HG02884 (cell line): ENCODE measurements at regions not wholly inside any gene's neighbourhood (a gene's known extent, or its start where the extent isn't known, plus 50 kb on each side); places are given as distances from the start of the nearest gene placed in this dataset.

Source experiments
- ATAC-seq: cut with Tn5 transposase; IDR thresholded peaks from one replicate; pipeline ENCODE4 v1.9.1; 2021; ENCODE audit warnings: mild to moderate bottlenecking, moderate library complexity; ENCODE audit not compliant: unreplicated experiment

DNA sequence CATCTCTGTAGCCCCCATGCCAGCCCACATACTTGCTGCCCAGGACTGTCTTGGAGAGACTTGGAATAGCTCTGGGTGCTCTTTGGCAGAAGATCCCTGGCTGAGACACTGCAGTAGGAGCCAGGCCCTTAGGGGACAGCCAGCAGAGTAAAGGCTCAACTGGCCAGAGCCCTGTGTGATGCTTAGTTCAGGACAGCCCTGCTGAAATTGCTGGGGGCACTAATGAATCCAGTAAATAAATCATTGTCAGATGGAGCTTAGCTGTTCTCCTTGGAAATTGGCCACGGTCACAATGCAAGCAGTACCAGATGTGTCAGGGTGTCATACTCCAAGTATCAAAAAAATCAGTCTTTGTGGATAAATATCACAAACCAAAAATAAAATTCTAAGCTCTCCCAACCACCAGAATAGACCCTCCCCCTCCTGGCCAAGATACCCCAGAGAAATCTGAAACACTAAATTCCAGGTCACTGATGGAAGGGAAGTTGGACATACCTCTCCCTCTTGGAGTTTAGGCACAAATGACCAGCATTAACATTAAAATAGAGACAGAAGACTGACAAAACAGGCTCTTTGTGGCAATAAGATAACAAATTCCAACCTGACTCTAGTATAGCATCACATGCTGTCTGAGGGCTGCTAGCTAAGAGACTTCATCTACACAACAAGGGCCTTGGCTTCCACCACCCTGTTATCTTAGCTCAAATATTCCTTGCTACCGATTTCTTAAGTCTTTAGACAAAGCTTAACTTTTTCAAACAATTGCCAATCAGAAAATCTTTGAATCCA, 83.2 kb upstream of the DNAH14 start:
- ATAC-seq, result no peak

DNA sequence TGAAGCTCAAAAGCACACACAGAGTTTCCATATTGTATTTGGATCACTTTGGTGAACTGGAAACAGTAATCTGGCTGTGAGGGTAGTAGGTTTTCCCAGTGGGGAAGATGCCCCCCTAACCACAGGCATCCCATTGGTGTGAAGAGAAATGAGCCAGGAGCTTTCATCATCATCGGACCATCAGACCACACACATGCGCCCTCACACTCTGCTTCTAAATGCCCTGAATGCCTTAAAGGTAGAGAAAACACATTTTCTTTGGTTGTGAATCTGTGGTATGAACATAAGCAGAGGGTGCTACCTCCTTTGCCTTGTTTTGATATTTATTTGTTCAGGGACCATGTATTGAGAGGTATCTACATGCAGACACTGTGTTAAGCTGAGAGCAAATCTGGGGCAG, 79.0 kb upstream of the DNAH14 start:
- no peak for ATAC-seq

DNA sequence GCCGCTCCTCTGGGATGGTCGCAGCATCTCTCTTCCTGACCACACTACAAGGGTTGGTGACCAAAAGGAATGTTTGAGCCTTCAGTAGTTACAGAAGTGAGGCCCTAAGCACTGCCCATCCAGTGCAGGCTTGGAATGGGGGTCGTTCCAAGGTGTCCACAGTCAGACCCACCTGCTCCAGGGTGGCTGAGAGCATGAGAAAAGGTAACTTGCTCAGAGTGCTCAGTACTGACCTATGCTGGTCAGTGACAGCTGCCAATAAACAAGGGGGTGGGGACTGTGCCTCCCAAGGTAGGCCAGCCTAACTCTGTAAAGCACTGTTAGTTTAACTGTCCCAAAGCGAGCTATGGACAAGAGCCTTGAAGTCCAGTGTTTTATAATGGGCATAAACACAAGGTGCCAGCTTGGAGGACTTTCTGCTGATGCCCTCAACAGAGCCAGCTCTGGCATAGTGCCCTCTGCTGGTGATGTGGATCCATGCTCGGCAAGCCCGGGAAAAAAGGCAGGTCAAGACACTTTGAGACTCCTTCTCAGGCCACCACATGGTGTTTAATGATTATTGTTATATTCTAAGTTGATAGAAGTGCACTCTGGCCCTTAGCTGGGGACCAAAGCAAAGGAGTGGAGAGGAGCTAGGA, 78.1 kb upstream of the DNAH14 start:
- peak; percentile 64 for ATAC-seq

DNA sequence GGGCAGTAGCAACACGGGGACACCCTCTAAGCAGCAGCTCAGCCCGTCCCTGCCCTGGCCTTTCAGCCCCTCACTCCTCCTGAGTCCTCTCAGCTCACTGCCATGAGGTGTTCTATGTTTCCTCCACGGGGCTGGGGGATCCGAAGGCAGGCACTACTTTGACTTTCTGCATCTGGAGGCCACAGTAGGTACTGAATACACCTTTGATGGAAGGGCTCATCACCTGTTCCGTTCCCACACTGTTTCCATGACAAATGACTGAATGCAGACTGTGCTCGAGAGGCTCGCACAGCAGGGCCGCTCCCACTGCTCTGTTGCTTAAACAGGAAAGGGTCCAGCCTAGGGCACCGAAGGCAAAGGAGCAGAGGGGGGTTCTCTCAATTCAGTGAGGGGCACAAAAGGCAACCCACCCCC, 77.6 kb upstream of the DNAH14 start:
- ATAC-seq, result no peak

DNA sequence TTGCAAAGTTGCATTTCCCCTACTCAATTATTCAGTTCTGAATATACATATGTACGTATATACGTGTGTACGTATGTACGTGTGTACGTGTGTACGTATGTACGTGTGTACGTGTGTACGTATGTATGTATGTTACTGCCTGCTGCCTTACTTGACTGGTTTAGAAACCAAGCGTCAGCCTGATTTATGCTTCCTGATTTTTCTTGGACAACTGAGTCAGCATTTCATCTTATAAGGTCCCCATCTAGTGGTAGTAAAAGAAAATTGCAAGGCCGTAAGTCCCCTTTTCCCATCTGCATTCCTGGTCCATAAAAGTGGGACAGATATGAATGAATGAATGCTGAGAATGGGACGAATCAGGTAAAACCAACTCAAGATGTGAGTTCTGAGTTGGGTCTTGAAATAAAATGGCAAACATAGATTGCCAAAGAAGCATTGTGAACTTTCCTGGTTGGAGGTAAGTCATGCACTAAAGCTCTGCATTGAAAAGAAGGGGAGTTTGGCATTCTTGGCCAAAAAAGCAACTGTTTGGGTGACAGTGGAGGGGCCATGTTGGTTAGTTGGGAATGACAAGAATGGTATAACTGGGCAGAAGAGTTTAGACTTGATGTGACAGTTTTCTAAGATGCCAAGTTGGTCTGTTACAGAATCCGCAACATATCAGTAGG, 76.4 kb upstream of the DNAH14 start:
- ATAC-seq, result no peak

DNA sequence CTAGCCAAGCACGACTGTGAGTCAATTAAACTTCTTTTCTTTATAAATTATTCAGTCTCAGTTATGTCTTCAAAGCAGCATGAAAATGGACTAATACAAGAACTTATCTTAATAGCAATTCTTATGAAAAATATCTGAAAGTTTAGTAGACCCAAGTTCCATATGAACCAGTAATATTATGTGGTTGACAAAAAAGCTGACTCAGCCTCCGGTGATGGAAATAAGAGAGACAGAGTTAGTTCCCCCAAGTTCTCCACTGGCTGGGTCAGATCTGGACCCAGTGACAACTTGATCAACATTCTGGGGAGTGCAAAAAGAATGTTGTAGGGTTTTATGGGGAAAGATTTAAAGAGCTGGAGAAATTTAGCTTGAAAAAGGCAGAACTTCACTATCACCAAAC, 72.5 kb upstream of the DNAH14 start:
- ATAC-seq, result no peak

DNA sequence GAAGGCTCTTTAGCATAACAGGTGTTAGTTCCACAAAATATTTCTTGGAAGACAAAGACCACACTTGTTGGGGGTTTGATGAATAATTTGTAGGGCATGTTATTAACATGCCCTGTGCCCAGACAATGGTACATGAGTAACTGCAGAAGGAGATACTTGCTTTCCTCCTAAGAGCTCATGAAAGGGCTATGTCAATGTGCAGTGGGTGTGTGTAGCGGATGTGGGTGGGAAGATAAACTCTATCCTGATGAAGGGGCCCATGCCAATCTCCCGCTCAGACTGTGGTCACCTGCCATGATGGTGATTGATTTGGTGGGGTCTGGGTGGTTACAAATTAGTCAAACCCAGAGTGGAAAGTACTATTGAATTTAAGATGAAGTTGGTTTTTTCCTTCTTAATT, 69.8 kb upstream of the DNAH14 start:
- no peak for ATAC-seq

DNA sequence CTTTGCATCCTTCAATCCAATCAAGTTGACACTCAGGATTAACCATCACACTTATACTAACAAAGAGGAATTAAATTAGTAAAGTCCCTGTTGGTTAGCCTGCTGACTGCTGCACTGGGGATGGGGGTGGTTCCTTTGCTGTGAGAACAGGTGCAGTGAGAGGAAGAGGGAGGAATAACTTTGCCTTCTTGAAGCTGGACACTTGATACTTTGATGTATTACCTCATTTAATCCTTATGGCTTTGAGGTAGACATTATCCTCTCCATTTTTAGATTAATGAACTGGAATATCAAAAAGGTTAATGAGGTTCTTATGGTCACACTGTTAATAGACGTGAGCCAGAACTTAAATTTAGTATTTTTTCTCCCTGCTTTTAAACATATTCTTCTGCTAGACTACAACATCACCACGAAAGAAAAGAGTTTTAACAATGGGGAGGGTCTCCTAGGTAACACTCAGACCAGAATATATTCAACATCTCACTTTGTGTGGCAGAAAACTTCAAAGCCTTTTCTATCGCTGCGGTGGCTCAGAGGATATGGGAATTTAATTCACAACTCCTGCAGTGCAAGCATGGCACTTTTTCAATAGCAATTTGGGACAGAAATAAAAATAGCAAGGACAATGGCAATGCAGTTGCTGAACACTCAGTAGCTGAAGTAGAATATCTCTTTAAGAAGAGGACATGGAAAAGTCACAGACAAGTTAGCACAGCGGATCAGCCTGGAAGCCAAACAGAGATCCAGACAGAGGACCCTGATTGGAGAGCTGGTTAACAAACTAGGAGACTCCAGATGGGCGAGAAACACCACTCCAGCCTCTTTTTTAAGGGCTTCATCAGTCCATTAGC, 68.8 kb upstream of the DNAH14 start:
- ATAC-seq, result no peak

DNA sequence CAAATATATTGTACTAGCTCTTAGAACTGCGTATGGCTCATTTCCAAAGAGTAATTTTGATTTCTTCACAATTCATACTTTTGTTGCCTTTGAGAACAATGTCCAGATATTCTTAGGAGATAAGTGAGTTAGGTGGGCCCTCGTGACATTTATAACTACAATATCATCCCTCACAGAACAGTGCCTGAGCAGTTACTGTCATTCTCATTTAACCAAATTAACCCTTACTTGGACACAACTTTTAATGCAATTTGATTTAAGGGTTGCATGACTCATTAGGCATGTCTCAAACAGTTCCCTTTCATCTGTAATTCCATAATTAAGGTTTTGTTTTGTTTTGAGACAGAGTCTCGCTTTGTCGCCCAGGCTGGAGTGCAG, 68.1 kb upstream of the DNAH14 start:
- no peak for ATAC-seq

DNA sequence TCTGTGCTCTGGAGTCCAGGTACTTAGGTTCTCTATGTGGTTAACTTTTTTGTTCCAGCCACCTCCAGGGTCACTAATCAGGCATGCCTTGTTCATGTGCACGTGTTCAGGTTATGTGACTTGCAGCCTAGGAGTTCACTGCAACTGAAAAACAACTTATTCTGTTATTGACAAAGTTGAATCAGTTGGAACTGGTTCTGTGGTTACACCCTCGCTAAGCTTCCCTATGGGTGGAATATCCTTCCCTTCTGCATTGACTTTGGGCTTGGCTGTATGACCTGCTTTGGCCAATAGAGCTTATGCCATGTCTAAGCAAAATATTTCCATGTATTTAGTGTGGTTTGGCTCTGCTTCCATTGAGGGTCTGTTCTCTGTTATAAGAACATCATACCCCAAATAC, 66.0 kb upstream of the DNAH14 start:
- ATAC-seq, result no peak

DNA sequence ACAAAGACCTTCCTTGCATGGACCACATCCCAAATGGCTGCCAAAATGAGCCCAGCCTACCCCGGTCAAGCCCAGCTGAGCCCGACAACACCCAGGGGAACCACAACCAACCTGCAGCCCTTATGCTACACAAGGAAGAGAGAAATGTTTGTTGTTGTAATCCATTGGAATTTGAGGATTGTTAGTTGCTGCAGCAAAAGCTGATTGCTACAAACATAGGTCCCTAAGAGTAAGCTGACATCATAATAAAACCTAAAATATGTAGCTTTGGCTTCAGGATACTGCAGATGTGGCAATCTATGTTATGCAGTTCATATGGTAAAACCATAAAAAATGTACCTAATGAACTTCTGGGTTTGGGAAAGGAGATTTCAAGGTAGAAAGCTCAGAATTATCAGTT, 65.5 kb upstream of the DNAH14 start:
- ATAC-seq, result no peak

DNA sequence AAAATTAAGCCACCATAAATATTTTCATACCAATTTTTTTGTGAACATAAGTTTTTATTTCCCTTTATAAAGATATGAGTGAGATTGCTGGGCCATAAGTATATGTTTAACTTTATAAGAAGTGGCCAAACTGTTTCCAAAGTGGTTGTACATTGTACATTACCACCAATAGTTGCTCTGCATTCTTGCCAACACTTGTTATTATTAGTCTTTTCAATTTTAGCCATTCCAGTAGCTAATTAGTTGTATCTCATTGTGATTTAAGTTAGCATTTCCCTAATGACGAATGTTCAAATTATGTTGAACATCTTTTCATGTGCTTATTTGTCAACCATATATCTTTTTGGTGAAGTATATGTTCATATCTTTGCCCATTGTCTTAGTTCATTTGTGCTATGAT, 64.0 kb upstream of the DNAH14 start:
- no peak for ATAC-seq

DNA sequence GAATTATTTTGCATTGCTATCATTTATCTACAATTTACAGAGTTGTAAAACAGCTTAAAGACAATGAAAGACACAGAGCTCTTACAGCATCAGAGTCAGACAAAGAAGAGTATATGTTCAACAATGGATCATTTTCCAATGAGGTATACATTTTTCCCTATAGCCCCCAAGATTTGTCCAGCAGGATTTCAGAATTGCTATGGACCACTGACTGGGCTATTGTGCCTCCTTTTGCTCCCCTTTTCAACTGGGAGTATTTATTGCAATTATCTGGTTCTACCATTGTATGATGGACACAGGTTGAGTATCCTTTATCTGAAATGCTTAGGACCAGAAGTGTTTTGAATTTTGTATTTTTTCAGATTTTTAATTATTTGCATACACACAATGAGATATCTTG, 62.5 kb upstream of the DNAH14 start:
- ATAC-seq, result no peak

DNA sequence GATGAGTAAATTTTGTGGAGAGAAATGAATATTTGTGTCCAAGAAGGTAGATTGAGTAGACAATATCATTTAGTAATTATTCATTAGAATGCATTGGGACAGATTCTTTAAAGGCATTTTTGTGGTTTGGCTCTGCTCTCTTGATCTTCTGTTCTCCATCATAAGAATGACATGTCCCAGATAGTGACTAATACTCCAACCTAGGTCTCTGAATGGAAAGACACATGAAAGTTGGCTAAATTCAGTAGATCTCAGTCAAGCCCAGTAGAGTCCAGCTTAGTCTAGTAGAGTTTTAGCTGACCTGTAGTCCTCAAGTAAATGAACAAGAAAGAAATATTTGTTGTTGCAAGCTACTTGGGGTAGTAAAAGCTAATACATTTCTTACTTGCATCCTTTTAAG, 61.8 kb upstream of the DNAH14 start:
- ATAC-seq, result no peak

DNA sequence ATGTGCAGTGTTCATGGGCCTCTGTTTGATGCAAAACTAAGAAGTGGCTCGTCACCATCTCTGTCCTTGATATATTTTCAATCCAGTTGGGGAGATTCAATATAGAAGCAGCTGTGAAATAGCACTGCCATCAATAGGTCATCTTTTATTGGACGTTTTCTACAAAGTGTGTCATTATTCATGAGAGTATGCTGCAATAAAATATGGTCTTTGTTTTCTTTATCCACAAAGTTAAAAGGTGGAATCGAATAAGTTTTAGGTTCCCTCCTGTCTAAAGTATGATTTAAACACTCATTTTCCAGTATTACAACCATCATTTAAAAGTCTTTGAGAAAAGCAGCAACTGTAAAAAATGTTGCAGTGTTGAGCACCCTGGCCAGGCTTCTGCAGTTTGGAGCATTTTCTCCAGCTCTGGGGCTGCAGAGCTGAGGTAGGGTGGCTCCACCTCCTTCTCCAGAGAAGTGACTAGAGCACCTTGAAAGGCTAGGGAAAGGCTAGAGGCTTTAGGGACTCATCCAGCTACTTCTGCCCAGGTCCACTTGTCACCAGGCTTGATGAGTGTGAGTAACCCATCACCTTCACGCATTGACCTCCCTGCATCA, 56.5 kb upstream of the DNAH14 start:
- no peak for ATAC-seq

DNA sequence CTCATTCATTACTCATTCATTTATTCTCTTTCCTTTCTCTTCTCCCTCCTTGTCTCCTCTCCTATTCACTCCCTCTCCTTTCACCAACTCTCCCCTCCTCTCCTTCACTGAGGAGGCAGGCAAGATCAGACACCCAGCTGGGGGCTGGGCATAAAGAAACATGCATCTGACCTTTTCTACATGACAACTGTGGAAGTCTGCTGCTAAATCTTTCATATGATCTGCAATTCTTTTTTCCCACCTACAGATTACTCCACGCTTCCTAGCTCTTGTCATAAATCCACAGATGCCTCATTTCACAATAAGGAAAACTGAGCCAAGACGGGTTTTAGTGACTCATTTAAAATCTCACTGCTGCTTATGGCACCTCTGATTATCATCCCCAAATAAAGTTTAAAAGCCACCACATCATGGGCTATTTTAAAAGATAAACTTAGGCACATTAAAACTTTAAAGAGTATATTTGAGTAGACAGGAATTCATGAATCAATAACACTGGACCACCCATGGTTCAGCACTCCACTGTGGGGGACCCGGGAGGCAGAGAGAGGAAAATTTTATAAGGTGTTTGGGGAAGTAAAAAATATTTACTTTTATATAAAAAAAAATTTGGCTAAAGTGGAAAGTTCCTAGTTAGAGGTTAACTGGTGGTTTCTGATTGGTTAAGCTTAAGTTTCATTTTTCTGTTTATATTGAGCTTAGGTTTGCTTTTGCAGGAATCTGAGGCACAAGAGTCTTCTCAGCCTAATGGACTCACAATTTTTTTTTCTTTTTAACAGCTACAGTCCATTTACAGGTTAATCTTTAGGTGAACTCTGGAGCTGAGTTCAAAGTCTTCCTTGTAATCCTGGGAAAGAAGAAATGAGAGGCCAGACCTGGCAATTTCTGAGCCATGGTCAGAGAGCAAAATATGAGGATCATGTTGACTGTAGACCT, 55.8 kb upstream of the DNAH14 start:
- no peak for ATAC-seq

DNA sequence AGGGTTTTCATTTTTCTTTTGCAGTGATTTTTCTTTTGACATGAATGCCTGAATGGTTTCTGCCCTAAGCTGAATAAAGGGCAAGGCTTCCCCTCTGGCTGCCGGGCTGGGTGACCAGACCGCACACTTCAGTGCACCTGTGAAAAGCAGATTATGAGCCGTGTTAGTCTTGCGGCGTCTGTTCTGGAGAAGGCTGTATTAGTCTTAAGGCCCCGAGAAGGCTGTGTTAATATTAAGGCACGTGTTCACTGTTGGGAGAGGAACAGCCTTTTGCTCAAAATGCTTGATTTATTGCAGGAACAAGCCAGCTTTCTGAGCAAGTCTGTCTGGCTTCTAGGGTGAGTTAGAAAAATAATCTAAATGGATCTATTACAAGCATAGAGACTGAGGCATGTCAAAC, 54.7 kb upstream of the DNAH14 start:
- no peak for ATAC-seq

DNA sequence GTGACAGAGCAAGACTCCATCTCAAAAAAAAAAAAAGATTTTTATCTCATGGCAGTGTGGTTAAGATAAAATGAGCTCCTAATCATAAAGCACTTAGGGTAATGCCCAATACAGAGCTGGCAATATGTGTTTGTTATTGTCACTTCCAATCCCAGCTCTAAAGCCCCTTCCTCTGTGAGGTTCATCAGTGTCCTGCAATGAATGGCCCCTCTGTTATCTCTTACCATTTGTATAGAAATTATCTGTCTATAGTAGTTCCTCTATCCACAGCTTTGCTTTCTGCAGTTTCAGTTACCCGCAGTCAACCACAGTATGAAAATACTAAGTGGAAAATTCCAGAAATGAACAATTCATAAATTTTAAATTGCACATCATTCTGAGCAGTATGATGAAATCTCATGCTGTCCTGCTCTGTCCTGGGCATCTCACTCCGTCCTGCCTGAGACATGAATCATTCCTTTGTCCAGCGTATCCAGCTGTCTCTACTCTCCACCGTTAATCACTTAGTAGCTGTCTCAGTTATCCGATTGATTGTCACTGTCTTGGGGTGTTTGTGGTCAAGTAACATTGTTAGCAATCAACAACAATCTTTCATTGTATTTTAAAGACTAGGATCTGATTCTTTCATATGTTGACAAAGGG, 50.2 kb upstream of the DNAH14 start:
- ATAC-seq, result no peak
